Gastroesophageal sphincter (tissue), 3 donors: ENCODE measurements at regions not wholly inside any gene's neighbourhood (a gene's known extent, or its start where the extent isn't known, plus 50 kb on each side); places are given as distances from the start of the nearest gene placed in this dataset.

Source experiments
- CTCF ChIP-seq, 4 experiments: fragments of 200-600 bp in 2 of 4; fragments of 450-650 bp in 2 of 4; sonication (generic) in 1 of 4; IDR thresholded peaks; one replicate each; pipeline ENCODE4 v1.5.1; 2017 to 2019; ENCODE audit warnings: antibody characterized with exemption in 4 of 4, mild to moderate bottlenecking in 2 of 4, moderate library complexity in 2 of 4
- EP300 ChIP-seq: sonication (generic); formaldehyde crosslinking; IDR thresholded peaks from one replicate; pipeline ENCODE4 v1.6.1; 2017; ENCODE audit warnings: antibody characterized with exemption, mild to moderate bottlenecking
- POLR2A ChIP-seq, 2 donors: fragments of 450-650 bp; IDR thresholded peaks; one replicate each; pipeline ENCODE4 v1.6.1; 2017; ENCODE audit warnings: antibody characterized with exemption in 2 of 2, mild to moderate bottlenecking in 2 of 2, moderate library complexity in 1 of 2

GRCh38 chr7:132723506-132724081 is 147.3 kb upstream of the PLXNA4 start:
- TF ChIP-seq CTCF (IDR thresholded peaks at IDR 0.05), result no peak
- no peak for TF ChIP-seq POLR2A (IDR thresholded peaks at IDR 0.05)
- TF ChIP-seq EP300, result no peak
